Gastrocnemius medialis (tissue), 4 donors: ENCODE measurements at regions not wholly inside any gene's neighbourhood (a gene's known extent, or its start where the extent isn't known, plus 50 kb on each side); places are given as distances from the start of the nearest gene placed in this dataset.

ENCODE experiments used
- CTCF ChIP-seq, 5 experiments: fragments of 450-650 bp in 3 of 5; fragments of 200-600 bp in 2 of 5; sonication (generic) in 2 of 5; IDR thresholded peaks in 4 of 5; conservative IDR thresholded peaks in 1 of 5; 1 replicate in 4 of 5; 2 replicates in 1 of 5; pipeline ENCODE4 v1.5.1; 2016 to 2019; ENCODE audit warnings: antibody characterized with exemption in 5 of 5, mild to moderate bottlenecking in 3 of 5, moderate library complexity in 3 of 5
- POLR2A ChIP-seq, 2 donors: fragments of 450-650 bp; IDR thresholded peaks; one replicate each; pipeline ENCODE4 v1.6.1; 2017; ENCODE audit warnings: antibody characterized with exemption in 2 of 2, mild to moderate bottlenecking in 2 of 2, moderate library complexity in 2 of 2

- TF ChIP-seq CTCF (IDR thresholded peaks at IDR 0.05 in 4 of 5, conservative IDR thresholded peaks at IDR 0.05 in 1 of 5) (no peak), POLR2A (IDR thresholded peaks at IDR 0.05) (no peak)
Measured at GRCh38 chr1:96927125-96927524, 205.5 kb downstream of the PTBP2 start.
